ENCODE measurements at regions not wholly inside any gene's neighbourhood (a gene's known extent, or its start where the extent isn't known, plus 50 kb on each side); places are given as distances from the start of the nearest gene placed in this dataset.

- TF ChIP-seq CTCF (IDR thresholded peaks at IDR 0.05) = no peak
- TF ChIP-seq POLR2A (IDR thresholded peaks at IDR 0.05) = no peak
Observed at GRCh38 chr6:119957195-119957594, 607.6 kb upstream of the MAN1A1 start.

All from lower leg skin (tissue), 3 donors.